Activated CD4-positive, alpha-beta T cell treated with anti-CD3 and anti-CD28 coated beads for 48 hours (primary cell): ENCODE measurements at regions not wholly inside any gene's neighbourhood (a gene's known extent, or its start where the extent isn't known, plus 50 kb on each side); places are given as distances from the start of the nearest gene placed in this dataset.

Source experiments
- DNase-seq: peaks from one replicate; pipeline ENCODE4 v3.0.0-alpha.2; 2020

GRCh38 chr12:60052483-60052882 is 456.7 kb downstream of the SLC16A7 start:
- DNase-seq: no peak

GRCh38 chr12:60059180-60059579 is 463.4 kb downstream of the SLC16A7 start:
- no peak for DNase-seq

- DNase-seq: no peak
These were observed 470.8 kb downstream of the SLC16A7 start for GRCh38 chr12:60066655-60067054.

GRCh38 chr12:60070552-60070951 is 474.7 kb downstream of the SLC16A7 start:
- no peak for DNase-seq

GRCh38 chr12:60071759-60072191 is 475.9 kb downstream of the SLC16A7 start:
- no peak for DNase-seq

- no peak for DNase-seq
These were observed 477.1 kb downstream of the SLC16A7 start for GRCh38 chr12:60072911-60073310.

- no peak for DNase-seq
These were observed 479.3 kb downstream of the SLC16A7 start for GRCh38 chr12:60075091-60075490.

- DNase-seq: no peak
These were observed 482.2 kb downstream of the SLC16A7 start for GRCh38 chr12:60078026-60078425.

GRCh38 chr12:60093428-60093827 is 497.6 kb downstream of the SLC16A7 start:
- DNase-seq: no peak

GRCh38 chr12:60094436-60094835 is 498.6 kb downstream of the SLC16A7 start:
- DNase-seq: no peak

GRCh38 chr12:60096727-60097126 is 500.9 kb downstream of the SLC16A7 start:
- no peak for DNase-seq

GRCh38 chr12:60100160-60100559 is 504.3 kb downstream of the SLC16A7 start:
- no peak for DNase-seq

- DNase-seq: no peak
These were observed 505.0 kb downstream of the SLC16A7 start for GRCh38 chr12:60100852-60101251.

GRCh38 chr12:60101715-60102114 is 505.9 kb downstream of the SLC16A7 start:
- no peak for DNase-seq

GRCh38 chr12:60106214-60106613 is 510.4 kb downstream of the SLC16A7 start:
- no peak for DNase-seq

GRCh38 chr12:60107992-60108391 is 512.2 kb downstream of the SLC16A7 start:
- no peak for DNase-seq

GRCh38 chr12:60112063-60112462 is 516.2 kb downstream of the SLC16A7 start:
- no peak for DNase-seq

GRCh38 chr12:60112763-60113162 is 516.9 kb downstream of the SLC16A7 start:
- no peak for DNase-seq

- DNase-seq: no peak
These were observed 518.3 kb downstream of the SLC16A7 start for GRCh38 chr12:60114169-60114568.

GRCh38 chr12:60119327-60119726 is 523.5 kb downstream of the SLC16A7 start:
- no peak for DNase-seq

- DNase-seq: no peak
These were observed 524.4 kb downstream of the SLC16A7 start for GRCh38 chr12:60120199-60120598.

GRCh38 chr12:60123557-60123956 is 527.7 kb downstream of the SLC16A7 start:
- no peak for DNase-seq

GRCh38 chr12:60137513-60137912 is 541.7 kb downstream of the SLC16A7 start:
- DNase-seq: no peak

GRCh38 chr12:60138526-60138925 is 542.7 kb downstream of the SLC16A7 start:
- no peak for DNase-seq

- no peak for DNase-seq
These were observed 548.6 kb downstream of the SLC16A7 start for GRCh38 chr12:60144395-60144794.

GRCh38 chr12:60148109-60148508 is 552.3 kb downstream of the SLC16A7 start:
- DNase-seq: no peak
